ENCODE measurements at regions not wholly inside any gene's neighbourhood (a gene's known extent, or its start where the extent isn't known, plus 50 kb on each side); places are given as distances from the start of the nearest gene placed in this dataset.

GRCh38 chrX:130984782-130985181 is 73.4 kb upstream of the ARHGAP36 start:
- no peak overlapping the region for H3K27ac ChIP-seq (ENCODE audit: extremely low read depth, low read depth, low read length)

GRCh38 chrX:130987241-130987640 is 70.9 kb upstream of the ARHGAP36 start:
- Histone ChIP-seq H3K4me3 (ENCODE audit: low read depth, low read length) (no peak overlapping the region), H3K27ac (ENCODE audit: extremely low read depth, low read depth, low read length) (no peak overlapping the region), H3K9me3 (ENCODE audit: control insufficient read depth, insufficient read depth, low read depth, low read length) (no peaks in the 10 kb centered on the region), H3K36me3 (ENCODE audit: control insufficient read depth in 2 of 2, insufficient read depth in 1 of 2, low read length in 2 of 2) (no peaks in the 10 kb centered on the region; a peak in 1 of 3 replicates), H3K4me1 (ENCODE audit: control insufficient read depth, insufficient read depth, low read length) (no peaks in the 10 kb centered on the region)
- TF ChIP-seq ZNF777 (tag by site-specific recombination; IDR thresholded peaks at IDR 0.05; ENCODE audit: borderline replicate concordance) (no peak), HOXC10 (CRISPR knock-in tag; IDR thresholded peaks at IDR 0.05) (no peak), ZNF214 (tag by site-specific recombination; IDR thresholded peaks at IDR 0.05; ENCODE audit: borderline replicate concordance) (no peak)
- POLR2A ChIA-PET = no interaction called here
- CTCF ChIA-PET = interaction anchor here (2.0 kb wide), 1 partner anchor 8 kb away, joined by 9 read pairs; no protein-coding TSS in a partner anchor

More at GRCh38 chrX:130984782-130985181, 73.4 kb upstream of the ARHGAP36 start:
- Histone ChIP-seq H3K4me1 (ENCODE audit: control insufficient read depth, insufficient read depth, low read length) (no peaks in the 10 kb centered on the region), H3K4me3 (ENCODE audit: low read depth, low read length) (no peak overlapping the region), H3K36me3 (ENCODE audit: control insufficient read depth in 2 of 2, insufficient read depth in 1 of 2, low read length in 2 of 2) (no peaks in the 10 kb centered on the region; a peak in 1 of 3 replicates), H3K9me3 (ENCODE audit: control insufficient read depth, insufficient read depth, low read depth, low read length) (no peaks in the 10 kb centered on the region)
- POLR2A ChIA-PET = no interaction called here
- no peak for TF ChIP-seq ZFP37 (tag by site-specific recombination; IDR thresholded peaks at IDR 0.05)
- no peak for TF ChIP-seq AEBP2 (tag by site-specific recombination; IDR thresholded peaks at IDR 0.05; ENCODE audit: borderline replicate concordance)
- TF ChIP-seq KLF9 (tag by site-specific recombination; IDR thresholded peaks at IDR 0.05; ENCODE audit: low read depth) = no peak
- TF ChIP-seq FEZF1 (tag by site-specific recombination; IDR thresholded peaks at IDR 0.05) = no peak
- no peak for TF ChIP-seq ZNF514 (tag by site-specific recombination; IDR thresholded peaks at IDR 0.05)
- no peak for TF ChIP-seq ZNF311 (tag by site-specific recombination; IDR thresholded peaks at IDR 0.05; ENCODE audit: borderline replicate concordance)
- TF ChIP-seq CTCF (tag by site-specific recombination; IDR thresholded peaks at IDR 0.05) = no peak
- TF ChIP-seq ELK4 (IDR thresholded peaks at IDR 0.05; ENCODE audit: borderline replicate concordance, low read depth, low read length) = no peak
- no peak for TF ChIP-seq ZNF2 (tag by site-specific recombination; IDR thresholded peaks at IDR 0.05)
- no peak for TF ChIP-seq GFI1B (tag by site-specific recombination; IDR thresholded peaks at IDR 0.05)
- no peak for TF ChIP-seq ZNF239 (tag by site-specific recombination; IDR thresholded peaks at IDR 0.05)
- TF ChIP-seq ZNF623 (tag by site-specific recombination; IDR thresholded peaks at IDR 0.05) = no peak
- TF ChIP-seq ZNF157 (tag by site-specific recombination; IDR thresholded peaks at IDR 0.05) = no peak
- TF ChIP-seq ZBTB49 (tag by site-specific recombination; IDR thresholded peaks at IDR 0.05; ENCODE audit: low read depth) = no peak
- no peak for TF ChIP-seq ZNF10 (tag by site-specific recombination; IDR thresholded peaks at IDR 0.05)
- CTCF ChIA-PET = interaction anchor here (1.8 kb wide), 1 partner anchor 10 kb away, joined by 8 read pairs; no protein-coding TSS in a partner anchor

Measured in HEK293 (cell line).